ENCODE measurements at regions not wholly inside any gene's neighbourhood (a gene's known extent, or its start where the extent isn't known, plus 50 kb on each side); places are given as distances from the start of the nearest gene placed in this dataset.

- ChIA-PET POLR2A (no interaction called here), CTCF (no interaction called here)
- no peak for TF ChIP-seq CTCF (IDR thresholded peaks at IDR 0.05)
- Mint-ChIP-seq H3K27me3 (peaks cover 3% of the 10 kb centered on the region), H3K27ac (no peak overlapping the region), H3K4me3 (no peak overlapping the region), H3K36me3 (ENCODE audit: low read depth) (no peaks in the 10 kb centered on the region), H3K9me3 (no peaks in the 10 kb centered on the region), H3K4me1 (ENCODE audit: low read depth) (no peaks in the 10 kb centered on the region)
- ATAC-seq (no peak), DNase-seq (no peak)
- intact Hi-C loops (cut with micrococcal nuclease): no loop called here
These were observed 101.6 kb upstream of the PLPP4 start for GRCh38 chr10:120355425-120355824.

GRCh38 chr10:120360571-120360970 lies 96.5 kb upstream of the PLPP4 start:
- ChIA-PET POLR2A (no interaction called here), CTCF (interaction anchor here (1.3 kb wide), 1 partner anchor 23 kb away, joined by 3 read pairs; no protein-coding TSS in a partner anchor)
- Mint-ChIP-seq H3K36me3 (ENCODE audit: low read depth) (no peaks in the 10 kb centered on the region), H3K27ac (no peak overlapping the region), H3K9me3 (no peaks in the 10 kb centered on the region), H3K4me3 (no peak overlapping the region), H3K4me1 (ENCODE audit: low read depth) (no peaks in the 10 kb centered on the region), H3K27me3 (peaks cover 3% of the 10 kb centered on the region)
- no peak for DNase-seq
- no peak for TF ChIP-seq CTCF (IDR thresholded peaks at IDR 0.05)
- no peak for ATAC-seq
- intact Hi-C loops (cut with micrococcal nuclease): no loop called here

GRCh38 chr10:120365872-120366271 lies 91.2 kb upstream of the PLPP4 start:
- Mint-ChIP-seq H3K4me3 (no peak overlapping the region), H3K27ac (no peak overlapping the region), H3K27me3 (peaks cover 3% of the 10 kb centered on the region), H3K36me3 (ENCODE audit: low read depth) (no peaks in the 10 kb centered on the region), H3K9me3 (no peaks in the 10 kb centered on the region), H3K4me1 (ENCODE audit: low read depth) (no peaks in the 10 kb centered on the region)
- ChIA-PET POLR2A (no interaction called here), CTCF (no interaction called here)
- intact Hi-C loops (cut with micrococcal nuclease): no loop called here
- ATAC-seq (no peak), DNase-seq (no peak)
- TF ChIP-seq CTCF (IDR thresholded peaks at IDR 0.05): no peak

- intact Hi-C loops (cut with micrococcal nuclease): no loop called here
- no peak overlapping the region for H3K4me3 Mint-ChIP-seq
- H3K36me3 Mint-ChIP-seq (ENCODE audit: low read depth): no peaks in the 10 kb centered on the region
- DNase-seq (no peak), ATAC-seq (no peak)
- peaks cover 7% of the 10 kb centered on the region for H3K27me3 Mint-ChIP-seq
- ChIA-PET POLR2A (no interaction called here), CTCF (no interaction called here)
- H3K9me3 Mint-ChIP-seq: no peaks in the 10 kb centered on the region
- no peaks in the 10 kb centered on the region for H3K4me1 Mint-ChIP-seq (ENCODE audit: low read depth)
- TF ChIP-seq CTCF (IDR thresholded peaks at IDR 0.05): no peak
- no peak overlapping the region for H3K27ac Mint-ChIP-seq
These were observed 89.7 kb upstream of the PLPP4 start for GRCh38 chr10:120367341-120367740.

- ChIA-PET CTCF (no interaction called here), POLR2A (no interaction called here)
- Mint-ChIP-seq H3K27me3 (peaks cover 12% of the 10 kb centered on the region), H3K4me3 (no peak overlapping the region), H3K27ac (no peak overlapping the region), H3K9me3 (no peaks in the 10 kb centered on the region), H3K4me1 (ENCODE audit: low read depth) (no peaks in the 10 kb centered on the region), H3K36me3 (ENCODE audit: low read depth) (no peaks in the 10 kb centered on the region)
- DNase-seq: no peak
- no peak for TF ChIP-seq CTCF (IDR thresholded peaks at IDR 0.05)
- ATAC-seq: no peak
- intact Hi-C loops (cut with micrococcal nuclease): no loop called here
These were observed 88.7 kb upstream of the PLPP4 start for GRCh38 chr10:120368338-120368737.

Data from activated CD8-positive, alpha-beta T cell treated with anti-CD3 and anti-CD28 coated beads for 36 hours (primary cell).